ENCODE measurements at regions not wholly inside any gene's neighbourhood (a gene's known extent, or its start where the extent isn't known, plus 50 kb on each side); places are given as distances from the start of the nearest gene placed in this dataset.

DNA sequence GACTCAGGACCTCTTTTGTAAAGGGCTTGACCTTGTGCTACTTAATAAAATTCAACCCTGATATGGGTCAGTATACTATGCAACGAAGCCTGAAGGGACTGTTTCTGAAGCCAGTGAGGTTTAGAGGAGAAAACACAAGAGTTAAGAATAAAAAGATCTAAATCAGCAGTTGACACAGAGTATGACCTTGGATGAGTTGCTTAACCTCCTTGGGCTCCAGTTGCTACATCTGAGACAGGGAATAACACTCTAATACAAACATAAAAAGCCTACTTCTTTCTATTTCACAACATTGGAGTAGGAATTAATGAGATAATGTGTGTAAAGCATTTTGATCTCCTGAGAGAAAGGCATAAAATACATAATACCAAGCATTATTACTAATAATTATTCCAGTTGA, 882.4 kb upstream of the ADGRL2 start:
- no peak overlapping the region for H3K4me3 ChIP-seq (ENCODE audit: low read depth, low read length, poor library complexity, severe bottlenecking)
- no peaks in the 10 kb centered on the region for H3K9me3 ChIP-seq (ENCODE audit: low read length)
- H3K9me2 ChIP-seq (ENCODE audit: low read depth, low read length) = no peaks in the 10 kb centered on the region
- no peaks in the 10 kb centered on the region for H3K4me1 ChIP-seq (ENCODE audit: insufficient read depth, low read length, severe bottlenecking)
- H3K4me2 ChIP-seq (ENCODE audit: low read length) = no peak overlapping the region
- H2AFZ ChIP-seq (ENCODE audit: low read length) = no peak overlapping the region
- H3K27me3 ChIP-seq (ENCODE audit: insufficient read depth, low read length) = no peaks in the 10 kb centered on the region
- no peaks in the 10 kb centered on the region for H3K79me2 ChIP-seq (ENCODE audit: insufficient read depth, low read length)
- no peak overlapping the region for H3K9ac ChIP-seq (ENCODE audit: low read length)
- no peaks in the 10 kb centered on the region for H4K20me1 ChIP-seq (ENCODE audit: insufficient read depth, low read length)
- TF ChIP-seq, protein P1, sequence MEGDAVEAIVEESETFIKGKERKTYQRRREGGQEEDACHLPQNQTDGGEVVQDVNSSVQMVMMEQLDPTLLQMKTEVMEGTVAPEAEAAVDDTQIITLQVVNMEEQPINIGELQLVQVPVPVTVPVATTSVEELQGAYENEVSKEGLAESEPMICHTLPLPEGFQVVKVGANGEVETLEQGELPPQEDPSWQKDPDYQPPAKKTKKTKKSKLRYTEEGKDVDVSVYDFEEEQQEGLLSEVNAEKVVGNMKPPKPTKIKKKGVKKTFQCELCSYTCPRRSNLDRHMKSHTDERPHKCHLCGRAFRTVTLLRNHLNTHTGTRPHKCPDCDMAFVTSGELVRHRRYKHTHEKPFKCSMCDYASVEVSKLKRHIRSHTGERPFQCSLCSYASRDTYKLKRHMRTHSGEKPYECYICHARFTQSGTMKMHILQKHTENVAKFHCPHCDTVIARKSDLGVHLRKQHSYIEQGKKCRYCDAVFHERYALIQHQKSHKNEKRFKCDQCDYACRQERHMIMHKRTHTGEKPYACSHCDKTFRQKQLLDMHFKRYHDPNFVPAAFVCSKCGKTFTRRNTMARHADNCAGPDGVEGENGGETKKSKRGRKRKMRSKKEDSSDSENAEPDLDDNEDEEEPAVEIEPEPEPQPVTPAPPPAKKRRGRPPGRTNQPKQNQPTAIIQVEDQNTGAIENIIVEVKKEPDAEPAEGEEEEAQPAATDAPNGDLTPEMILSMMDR (IDR thresholded peaks at IDR 0.05; ENCODE audit: low read length) = no peak
- no peak for TF ChIP-seq EZH2 (IDR thresholded peaks at IDR 0.05; ENCODE audit: borderline replicate concordance, low read length)
- no peaks in the 10 kb centered on the region for H3K36me3 ChIP-seq (ENCODE audit: insufficient read depth, low read length)
- no peaks in the 10 kb centered on the region for H3F3A ChIP-seq (ENCODE audit: insufficient read depth, low read length)
- no peak overlapping the region for H3K27ac ChIP-seq (ENCODE audit: low read depth, low read length, poor library complexity, severe bottlenecking)

DNA sequence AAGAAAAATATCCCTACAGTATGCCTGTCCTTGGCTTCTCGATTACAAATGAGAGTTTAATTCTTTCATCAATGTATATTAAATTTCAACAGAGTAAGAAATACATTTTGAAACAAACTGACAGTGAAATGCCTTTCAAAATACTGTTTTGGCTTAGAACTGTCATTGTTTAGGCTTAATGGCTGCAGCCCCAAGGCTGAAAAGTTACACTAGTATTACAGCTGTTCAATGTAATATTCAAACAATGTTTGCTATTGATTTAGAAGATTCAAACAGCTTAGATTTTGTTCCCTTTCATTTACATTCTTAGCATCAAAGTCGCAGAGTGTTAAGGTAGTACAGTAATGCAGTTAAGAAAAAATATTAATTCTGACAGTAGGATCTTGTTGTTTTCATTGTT, 882.9 kb upstream of the ADGRL2 start:
- Histone ChIP-seq H3K9ac (ENCODE audit: low read length) (no peak overlapping the region), H3K4me3 (ENCODE audit: low read depth, low read length, poor library complexity, severe bottlenecking) (no peak overlapping the region), H4K20me1 (ENCODE audit: insufficient read depth, low read length) (no peaks in the 10 kb centered on the region)

DNA sequence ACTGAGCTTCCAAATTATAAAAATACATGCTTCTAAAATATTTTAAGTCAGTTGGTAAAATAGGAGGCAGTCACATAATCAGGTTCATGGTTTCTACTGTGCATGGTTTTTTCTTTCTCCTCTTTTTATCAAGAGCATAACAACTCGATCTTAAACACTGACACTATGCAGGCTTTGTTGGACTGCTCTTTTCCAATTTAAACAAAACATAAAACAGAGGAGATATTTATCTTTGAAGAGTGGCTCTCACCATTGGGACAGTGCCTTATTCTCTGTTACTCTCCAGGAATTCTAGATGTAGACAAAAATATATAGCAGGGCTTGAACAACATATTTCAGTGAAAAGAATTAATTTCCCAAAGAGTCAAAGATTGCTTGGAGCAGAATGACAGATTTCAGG, 883.5 kb upstream of the ADGRL2 start:
- no peaks in the 10 kb centered on the region for H3K4me1 ChIP-seq (ENCODE audit: insufficient read depth, low read length, severe bottlenecking)
- TF ChIP-seq, protein P1 (IDR thresholded peaks at IDR 0.05; ENCODE audit: low read length) = no peak
- H3K27ac ChIP-seq (ENCODE audit: low read depth, low read length, poor library complexity, severe bottlenecking) = no peak overlapping the region
- no peaks in the 10 kb centered on the region for H3K36me3 ChIP-seq (ENCODE audit: insufficient read depth, low read length)
- H3K79me2 ChIP-seq (ENCODE audit: insufficient read depth, low read length) = no peaks in the 10 kb centered on the region
- H3K9me2 ChIP-seq (ENCODE audit: low read depth, low read length) = no peaks in the 10 kb centered on the region
- no peak overlapping the region for H3K4me3 ChIP-seq (ENCODE audit: low read depth, low read length, poor library complexity, severe bottlenecking)
- H4K20me1 ChIP-seq (ENCODE audit: insufficient read depth, low read length) = no peaks in the 10 kb centered on the region
- H2AFZ ChIP-seq (ENCODE audit: low read length) = no peak overlapping the region
- no peaks in the 10 kb centered on the region for H3K27me3 ChIP-seq (ENCODE audit: insufficient read depth, low read length)
- no peaks in the 10 kb centered on the region for H3F3A ChIP-seq (ENCODE audit: insufficient read depth, low read length)
- H3K9me3 ChIP-seq (ENCODE audit: low read length) = no peaks in the 10 kb centered on the region
- no peak overlapping the region for H3K4me2 ChIP-seq (ENCODE audit: low read length)
- no peak overlapping the region for H3K9ac ChIP-seq (ENCODE audit: low read length)

More for the DNA sequence above, 882.9 kb upstream of the ADGRL2 start:
- no peaks in the 10 kb centered on the region for H3K9me3 ChIP-seq (ENCODE audit: low read length)
- H2AFZ ChIP-seq (ENCODE audit: low read length) = no peak overlapping the region
- H3F3A ChIP-seq (ENCODE audit: insufficient read depth, low read length) = no peaks in the 10 kb centered on the region
- no peaks in the 10 kb centered on the region for H3K27me3 ChIP-seq (ENCODE audit: insufficient read depth, low read length)
- TF ChIP-seq, protein P1 (IDR thresholded peaks at IDR 0.05; ENCODE audit: low read length) = no peak
- no peak for TF ChIP-seq EZH2 (IDR thresholded peaks at IDR 0.05; ENCODE audit: borderline replicate concordance, low read length)
- no peaks in the 10 kb centered on the region for H3K9me2 ChIP-seq (ENCODE audit: low read depth, low read length)
- no peak overlapping the region for H3K4me2 ChIP-seq (ENCODE audit: low read length)
- no peaks in the 10 kb centered on the region for H3K79me2 ChIP-seq (ENCODE audit: insufficient read depth, low read length)
- no peaks in the 10 kb centered on the region for H3K4me1 ChIP-seq (ENCODE audit: insufficient read depth, low read length, severe bottlenecking)
- no peak overlapping the region for H3K27ac ChIP-seq (ENCODE audit: low read depth, low read length, poor library complexity, severe bottlenecking)
- H3K36me3 ChIP-seq (ENCODE audit: insufficient read depth, low read length) = no peaks in the 10 kb centered on the region
